Transverse colon (tissue), 4 donors: ENCODE measurements at regions not wholly inside any gene's neighbourhood (a gene's known extent, or its start where the extent isn't known, plus 50 kb on each side); places are given as distances from the start of the nearest gene placed in this dataset.

Source experiments
- DNase-seq: peaks from one replicate; pipeline ENCODE4 v3.0.0-alpha.2; 2019
- H3K27ac ChIP-seq, 4 donors: fragments of 200-600 bp; sonication (generic); 2 replicates each; pipeline ENCODE4 v1.5.1; 2016 to 2018; ENCODE audit warnings: inconsistent platforms in 4 of 4
- H3K27me3 ChIP-seq: fragments of 200-600 bp; sonication (generic); 2 replicates; pipeline ENCODE4 v1.5.1; 2017; ENCODE audit warnings: inconsistent platforms
- H3K36me3 ChIP-seq, 4 donors: fragments of 200-600 bp; sonication (generic); 2 replicates each; pipeline ENCODE4 v1.5.1; 2017 to 2019; ENCODE audit warnings: inconsistent platforms in 4 of 4
- H3K4me1 ChIP-seq, 4 donors: fragments of 200-600 bp; sonication (generic); 2 replicates each; pipeline ENCODE4 v1.5.1; 2017 to 2020; ENCODE audit warnings: inconsistent platforms in 4 of 4
- H3K4me3 ChIP-seq, 4 donors: fragments of 200-600 bp; sonication (generic); 1 replicate in 1 of 4; 2 replicates in 3 of 4; pipeline versions ENCODE4 v1.5.1 to v1.6.1; 2017 to 2019; ENCODE audit warnings: inconsistent platforms in 4 of 4
- H3K9me3 ChIP-seq, 2 donors: fragments of 200-600 bp; sonication (generic); 2 replicates each; pipeline ENCODE4 v1.5.1; 2017 to 2019; ENCODE audit warnings: inconsistent platforms in 2 of 2
- EP300 ChIP-seq: sonication (generic); formaldehyde crosslinking; IDR thresholded peaks from one replicate; pipeline ENCODE4 v1.6.1; 2017; ENCODE audit warnings: antibody characterized with exemption, low read depth
- POLR2A ChIP-seq: fragments of 450-650 bp; IDR thresholded peaks from one replicate; pipeline ENCODE4 v1.6.1; 2016; ENCODE audit warnings: antibody characterized with exemption, mild to moderate bottlenecking, moderate library complexity
- POLR2AphosphoS5 ChIP-seq, 3 donors: sonication (generic); formaldehyde crosslinking; IDR thresholded peaks; one replicate each; pipeline ENCODE4 v1.6.1; 2016; ENCODE audit warnings: antibody characterized with exemption in 3 of 3
- WGBS, 2 donors: methylation state at CpG; one replicate each; pipeline ENCODE4 v1.1.5; 2018; ENCODE audit warnings: low coverage in 1 of 2; 5-methylcytosine and 5-hydroxymethylcytosine counted together
- in situ Hi-C, 4 donors: fragments of 200-750 bp; cut with MboI; loops; one replicate each; pipeline versions ENCODE4 v1.15.0 to v1.15.1; 2017; ENCODE audit warnings: low sequenced_read_pairs in 3 of 4, low pct_ligation_motif_present in 1 of 4, low pct_unique_long_range_greater_than_20kb in 1 of 4
- intact Hi-C: fragments of 100-400 bp; cut with DNase I; formaldehyde crosslinking; loops from one replicate; pipeline ENCODE4 v1.15.1; 2023; ENCODE audit warnings: low total_unique reads
- TF ChIP-seq, protein P1 (sequence below), 5 experiments: fragments of 200-600 bp in 3 of 5; fragments of 450-650 bp in 2 of 5; sonication (generic) in 3 of 5; IDR thresholded peaks; 1 replicate in 2 of 5; 2 replicates in 3 of 5; pipeline ENCODE4 v1.5.1; 2016 to 2017; ENCODE audit warnings: antibody characterized with exemption in 5 of 5, inconsistent platforms in 3 of 5, mild to moderate bottlenecking in 2 of 5, moderate library complexity in 1 of 5

DNA sequence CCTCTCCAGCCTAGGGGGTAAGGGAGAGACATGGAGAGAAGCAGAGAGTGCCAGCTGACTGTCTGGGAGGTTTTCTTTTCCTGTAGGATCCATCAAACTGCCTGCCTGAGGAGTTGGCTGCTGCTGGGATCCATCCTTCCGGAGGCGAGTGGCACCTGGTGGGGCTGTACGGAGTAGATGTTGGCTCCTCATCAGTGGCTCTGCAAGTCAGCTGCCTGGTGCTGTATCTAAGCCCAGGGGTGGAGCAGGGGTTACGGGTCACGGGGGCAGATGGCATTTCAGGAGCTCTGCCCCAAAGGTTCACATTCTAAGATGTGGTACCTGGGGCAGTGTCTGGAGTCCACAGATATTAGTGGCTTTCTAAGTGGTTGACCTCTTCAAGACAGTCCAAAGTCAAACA, 128.0 kb downstream of the ACTL8 start:
- Histone ChIP-seq H3K36me3 (no peaks in the 10 kb centered on the region), H3K4me3 (no peak overlapping the region), H3K27ac (no peak overlapping the region), H3K4me1 (no peaks in the 10 kb centered on the region), H3K27me3 (peaks cover 17% of the 10 kb centered on the region), H3K9me3 (no peaks in the 10 kb centered on the region)
- in situ Hi-C loops = no loop called here
- TF ChIP-seq POLR2A (no peak), POLR2AphosphoS5 (IDR thresholded peaks at IDR 0.05) (no peak), EP300 (no peak)
- TF ChIP-seq, protein P1, sequence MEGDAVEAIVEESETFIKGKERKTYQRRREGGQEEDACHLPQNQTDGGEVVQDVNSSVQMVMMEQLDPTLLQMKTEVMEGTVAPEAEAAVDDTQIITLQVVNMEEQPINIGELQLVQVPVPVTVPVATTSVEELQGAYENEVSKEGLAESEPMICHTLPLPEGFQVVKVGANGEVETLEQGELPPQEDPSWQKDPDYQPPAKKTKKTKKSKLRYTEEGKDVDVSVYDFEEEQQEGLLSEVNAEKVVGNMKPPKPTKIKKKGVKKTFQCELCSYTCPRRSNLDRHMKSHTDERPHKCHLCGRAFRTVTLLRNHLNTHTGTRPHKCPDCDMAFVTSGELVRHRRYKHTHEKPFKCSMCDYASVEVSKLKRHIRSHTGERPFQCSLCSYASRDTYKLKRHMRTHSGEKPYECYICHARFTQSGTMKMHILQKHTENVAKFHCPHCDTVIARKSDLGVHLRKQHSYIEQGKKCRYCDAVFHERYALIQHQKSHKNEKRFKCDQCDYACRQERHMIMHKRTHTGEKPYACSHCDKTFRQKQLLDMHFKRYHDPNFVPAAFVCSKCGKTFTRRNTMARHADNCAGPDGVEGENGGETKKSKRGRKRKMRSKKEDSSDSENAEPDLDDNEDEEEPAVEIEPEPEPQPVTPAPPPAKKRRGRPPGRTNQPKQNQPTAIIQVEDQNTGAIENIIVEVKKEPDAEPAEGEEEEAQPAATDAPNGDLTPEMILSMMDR (IDR thresholded peaks at IDR 0.05) = no peak
- DNase-seq = no peak
- intact Hi-C loops = no loop called here
- 91% methylated on average over 5 of the region's 5 CpGs; no CpG with 5 or more reads in 1 of the 2 donors for WGBS, 2 donors

DNA sequence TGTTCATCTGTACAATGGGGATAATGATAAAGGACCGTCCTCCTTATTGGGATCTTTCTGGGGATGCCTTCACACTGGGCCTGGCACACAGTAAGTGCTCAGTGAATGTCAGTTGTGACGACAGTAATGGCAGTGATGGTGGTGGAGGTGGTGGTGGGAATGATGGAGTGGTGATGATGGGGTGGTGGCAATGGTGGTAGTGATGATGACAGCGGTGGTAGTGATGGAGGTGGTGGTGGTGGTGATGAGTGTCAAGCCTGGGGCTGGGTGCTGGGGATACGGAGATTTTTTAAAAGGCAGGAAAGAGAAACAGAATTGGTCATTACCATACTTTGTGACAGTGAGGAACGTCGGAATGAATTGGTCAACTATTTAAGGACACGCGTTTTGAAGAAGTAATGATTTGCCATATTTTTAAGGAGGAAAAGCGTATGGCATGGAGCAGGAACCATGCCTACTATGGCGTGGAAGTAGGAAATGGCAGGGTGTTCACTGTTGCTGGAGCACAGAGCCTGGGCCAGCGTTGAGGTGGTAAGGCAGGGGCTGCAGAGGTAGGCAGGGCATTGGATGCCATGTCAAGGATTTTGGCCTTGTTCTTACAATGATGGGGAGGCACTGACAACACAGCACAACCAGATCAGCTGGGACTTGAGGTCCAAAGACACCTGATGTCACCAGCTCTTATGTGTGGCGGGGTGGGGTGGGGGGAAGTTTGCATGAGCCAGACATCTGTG, 128.7 kb downstream of the ACTL8 start:
- Histone ChIP-seq H3K27ac (no peak overlapping the region), H3K9me3 (no peaks in the 10 kb centered on the region), H3K4me3 (no peak overlapping the region), H3K4me1 (no peaks in the 10 kb centered on the region), H3K36me3 (no peaks in the 10 kb centered on the region), H3K27me3 (peaks cover 19% of the 10 kb centered on the region)
- DNase-seq = no peak
- WGBS, 2 donors = 81 to 89% methylated on average over 11 to 12 of the region's 12 CpGs
- TF ChIP-seq POLR2A (no peak), EP300 (no peak), POLR2AphosphoS5 (IDR thresholded peaks at IDR 0.05) (no peak)
- TF ChIP-seq, protein P1 (IDR thresholded peaks at IDR 0.05) = no peak
- in situ Hi-C loops (no loop called here), intact Hi-C loops (no loop called here)

DNA sequence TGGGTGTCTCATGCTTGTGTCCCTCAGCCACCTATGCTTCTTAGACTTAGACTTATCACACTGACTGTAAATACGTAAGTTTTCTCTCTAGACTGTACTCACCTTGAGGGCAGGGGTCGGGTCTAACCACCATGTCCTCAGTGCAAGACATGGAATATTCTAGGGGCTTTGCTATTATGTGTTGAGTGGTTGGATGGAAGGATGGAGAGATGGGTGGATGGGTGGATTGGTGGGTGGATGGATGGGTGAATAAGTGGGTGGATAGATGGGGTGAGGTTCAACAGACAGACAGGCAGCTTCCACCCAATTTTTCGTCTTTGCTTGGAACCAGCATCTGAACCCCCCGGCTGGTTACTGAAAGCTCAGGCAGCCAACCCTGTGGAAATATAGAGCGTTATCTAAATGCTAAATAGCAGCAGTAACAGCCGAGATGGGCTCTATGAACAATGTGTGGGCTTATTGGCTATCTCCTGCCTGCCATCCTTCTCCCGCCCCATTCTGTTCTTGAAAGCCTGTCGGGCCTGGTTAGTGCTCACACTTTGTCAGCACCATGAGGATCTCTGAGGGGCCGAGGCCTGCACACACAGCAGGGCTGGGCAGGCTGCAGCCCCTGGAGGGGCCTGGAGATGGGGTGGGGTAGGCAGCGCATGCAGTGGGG, 130.7 kb downstream of the ACTL8 start:
- no peak for DNase-seq
- intact Hi-C loops (no loop called here), in situ Hi-C loops (no loop called here)
- Histone ChIP-seq H3K4me3 (no peak overlapping the region), H3K27me3 (peaks cover 33% of the 10 kb centered on the region), H3K9me3 (no peaks in the 10 kb centered on the region), H3K4me1 (no peaks in the 10 kb centered on the region), H3K36me3 (no peaks in the 10 kb centered on the region), H3K27ac (no peak overlapping the region)
- WGBS, 2 donors = 53 to 84% methylated on average over 3 to 10 of the region's 10 CpGs
- TF ChIP-seq POLR2AphosphoS5 (IDR thresholded peaks at IDR 0.05) (no peak), POLR2A (no peak), EP300 (no peak)
- TF ChIP-seq, protein P1 (IDR thresholded peaks at IDR 0.05) = no peak

DNA sequence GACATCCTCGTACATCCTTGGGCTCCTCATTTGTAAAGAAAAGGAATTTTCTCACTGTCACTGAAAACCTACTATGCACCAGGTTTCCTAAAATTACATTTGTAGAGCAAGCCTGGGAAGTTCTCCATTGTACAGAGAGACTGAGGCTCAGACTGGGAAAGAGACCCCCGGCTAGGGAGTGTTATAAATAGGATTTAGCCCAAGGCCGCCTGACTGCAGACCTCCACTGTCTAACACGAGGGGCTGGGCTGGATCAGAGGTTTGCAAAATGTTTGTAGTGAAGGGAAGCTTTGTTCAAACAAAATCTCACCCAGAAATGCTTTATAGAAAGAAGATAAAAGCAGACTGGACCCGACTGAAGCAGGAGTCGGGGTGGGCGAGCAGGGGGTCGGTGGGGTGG, 131.3 kb downstream of the ACTL8 start:
- Histone ChIP-seq H3K9me3 (no peaks in the 10 kb centered on the region), H3K27ac (no peak overlapping the region), H3K27me3 (peaks cover 33% of the 10 kb centered on the region), H3K4me1 (no peaks in the 10 kb centered on the region), H3K4me3 (no peak overlapping the region), H3K36me3 (no peaks in the 10 kb centered on the region)
- in situ Hi-C loops (no loop called here), intact Hi-C loops (no loop called here)
- TF ChIP-seq EP300 (no peak), POLR2A (no peak), POLR2AphosphoS5 (IDR thresholded peaks at IDR 0.05) (no peak)
- TF ChIP-seq, protein P1 (IDR thresholded peaks at IDR 0.05) = no peak
- 67% methylated on average over 8 of the region's 8 CpGs; no CpG with 5 or more reads in 1 of the 2 donors for WGBS, 2 donors
- DNase-seq = no peak
